SK-N-SH (cell line): ENCODE measurements at regions not wholly inside any gene's neighbourhood (a gene's known extent, or its start where the extent isn't known, plus 50 kb on each side); places are given as distances from the start of the nearest gene placed in this dataset.

Experiments
- CTCF ChIA-PET: fragments of 300-600, 350-600 bp; formaldehyde crosslinking; extraction: SDS; loops from one replicate; lab custom pipeline; 2021; lab: Yijun Ruan, JAX
- POLR2A ChIA-PET: fragments of 350-600 bp; sonication (Branson Sonifier 250); formaldehyde crosslinking; extraction: SDS; loops from one replicate; lab custom pipeline; 2020; ENCODE audit warnings: antibody characterized with exemption, inconsistent platforms; lab: Yijun Ruan, JAX
- DNase-seq: peaks from one replicate; pipeline ENCODE4 v3.0.0; 2012
- H2AFZ ChIP-seq: fragments of 200-600 bp; sonication (generic); 2 replicates; pipeline ENCODE4 v1.8.1; 2016; ENCODE audit warnings: antibody characterized with exemption, mild to moderate bottlenecking, low read depth
- H3F3A ChIP-seq: fragments of 200-600 bp; sonication (generic); replicated peaks from 2 replicates; pipeline ENCODE3; 2016; ENCODE audit warnings: antibody characterized with exemption, mild to moderate bottlenecking; ENCODE audit not compliant: insufficient read depth
- H3K27ac ChIP-seq, 2 experiments: fragments of 200-500 bp in 1 of 2; fragments of 200-600 bp in 1 of 2; sonication (Bioruptor generic) in 1 of 2; sonication (generic), shearing (Covaris generic) in 1 of 2; 2 replicates each; pipeline versions ENCODE4 v1.5.1 to v1.6.1; 2014 to 2016; ENCODE audit warnings: low read depth in 2 of 2, inconsistent platforms in 1 of 2, low read length in 1 of 2, mild to moderate bottlenecking in 1 of 2, mixed read lengths in 1 of 2
- H3K27me3 ChIP-seq: fragments of 200-600 bp; sonication (generic), shearing (Covaris generic); 2 replicates; pipeline ENCODE4 v1.6.1; 2016; ENCODE audit warnings: mixed run types; ENCODE audit not compliant: insufficient read depth
- H3K36me3 ChIP-seq, 2 experiments: fragments of 200-500 bp in 1 of 2; fragments of 200-600 bp in 1 of 2; sonication (Bioruptor generic) in 1 of 2; sonication (generic) in 1 of 2; replicated peaks in 1 of 2; 2 replicates each; pipeline versions ENCODE3 to v1.5.1; 2014 to 2016; ENCODE audit warnings: low read length in 1 of 2, mild to moderate bottlenecking in 1 of 2; ENCODE audit not compliant: insufficient read depth in 2 of 2, control insufficient read depth in 1 of 2
- H3K4me1 ChIP-seq, 2 experiments: fragments of 200-500 bp in 1 of 2; fragments of 200-600 bp in 1 of 2; sonication (Bioruptor generic) in 1 of 2; sonication (generic), shearing (Covaris generic) in 1 of 2; 2 replicates each; pipeline versions ENCODE4 v1.5.1 to v1.6.1; 2014 to 2016; ENCODE audit warnings: low read depth in 1 of 2, low read length in 1 of 2, mixed run types in 1 of 2; ENCODE audit not compliant: insufficient read depth in 2 of 2, control insufficient read depth in 1 of 2
- H3K4me2 ChIP-seq: fragments of 200-600 bp; sonication (generic), shearing (Covaris generic); 2 replicates; pipeline ENCODE4 v1.6.1; 2017; ENCODE audit warnings: mixed run types
- H3K4me3 ChIP-seq, 2 experiments: fragments of 200-500 bp in 1 of 2; fragments of 200-600 bp in 1 of 2; sonication (Bioruptor generic) in 1 of 2; sonication (generic), shearing (Covaris generic) in 1 of 2; 2 replicates each; pipeline versions ENCODE4 v1.5.1 to v1.8.1; 2014 to 2016; ENCODE audit warnings: low read depth in 2 of 2, inconsistent platforms in 1 of 2, low read length in 1 of 2, mild to moderate bottlenecking in 1 of 2, mixed read lengths in 1 of 2, moderate library complexity in 1 of 2
- H3K79me2 ChIP-seq: fragments of 200-600 bp; sonication (generic); 2 replicates; pipeline ENCODE4 v1.8.1; 2017; ENCODE audit warnings: mild to moderate bottlenecking; ENCODE audit not compliant: insufficient read depth
- H3K9ac ChIP-seq: fragments of 200-600 bp; sonication (generic); 2 replicates; pipeline ENCODE4 v1.6.1; 2017; ENCODE audit warnings: mixed run types
- H3K9me2 ChIP-seq: fragments of 200-600 bp; sonication (generic); 2 replicates; pipeline ENCODE4 v1.6.1; 2017; ENCODE audit warnings: mixed run types
- H3K9me3 ChIP-seq: fragments of 200-600 bp; sonication (generic); 2 replicates; pipeline ENCODE4 v1.6.1; 2017; ENCODE audit warnings: mixed run types, mild to moderate bottlenecking, moderate library complexity
- H4K20me1 ChIP-seq: fragments of 200-600 bp; sonication (generic); 2 replicates; pipeline ENCODE4 v1.6.1; 2017; ENCODE audit warnings: mild to moderate bottlenecking, mixed run types; ENCODE audit not compliant: insufficient read depth
- ELF1 ChIP-seq: IDR thresholded peaks from 2 replicates; pipeline ENCODE4 v1.4.0; 2012
- EP300 ChIP-seq, 2 experiments: IDR thresholded peaks; 2 replicates each; pipeline versions ENCODE4 v1.4.0 to v1.6.1; 2012; ENCODE audit warnings: borderline replicate concordance in 1 of 2, low read depth in 1 of 2, low read length in 1 of 2
- EZH2phosphoT487 ChIP-seq: fragments of 200-600 bp; sonication (generic); IDR thresholded peaks from 2 replicates; pipeline ENCODE4 v1.6.1; 2017; ENCODE audit warnings: low read depth, mixed run types, mild to moderate bottlenecking, antibody characterized with exemption, moderate library complexity, borderline replicate concordance
- FOSL2 ChIP-seq: IDR thresholded peaks from 2 replicates; pipeline ENCODE4 v1.4.0; 2012; ENCODE audit warnings: low read depth, mild to moderate bottlenecking, moderate library complexity, borderline replicate concordance
- FOXJ3 ChIP-seq: sonication (generic); formaldehyde crosslinking; IDR thresholded peaks from 2 replicates; pipeline ENCODE4 v1.5.1; 2020; ENCODE audit warnings: mild to moderate bottlenecking, missing genetic modification reagents
- FOXM1 ChIP-seq: IDR thresholded peaks from 2 replicates; pipeline ENCODE4 v1.4.0; 2012; ENCODE audit warnings: low read depth, mild to moderate bottlenecking
- GABPA ChIP-seq: IDR thresholded peaks from 2 replicates; pipeline ENCODE4 v1.4.0; 2012; ENCODE audit warnings: low read depth, mild to moderate bottlenecking
- GATA2 ChIP-seq: sonication (generic); formaldehyde crosslinking; IDR thresholded peaks from 2 replicates; pipeline ENCODE4 v1.5.0; 2020; ENCODE audit warnings: mild to moderate bottlenecking, missing genetic modification reagents
- NFIC ChIP-seq: IDR thresholded peaks from 2 replicates; pipeline ENCODE4 v1.4.0; 2012; ENCODE audit warnings: borderline replicate concordance
- RAD21 ChIP-seq: IDR thresholded peaks from 2 replicates; pipeline ENCODE4 v1.6.1; 2012; ENCODE audit warnings: mild to moderate bottlenecking, low read length
- RCOR1 ChIP-seq: fragments of 150-350 bp; IDR thresholded peaks from 2 replicates; pipeline ENCODE4 v1.6.1; 2017; ENCODE audit warnings: antibody characterized with exemption, low read length
- SIN3A ChIP-seq: IDR thresholded peaks from 2 replicates; pipeline ENCODE4 v1.6.1; 2012; ENCODE audit warnings: low read depth, mild to moderate bottlenecking, low read length, moderate library complexity, borderline replicate concordance
- TAF1 ChIP-seq: IDR thresholded peaks from 2 replicates; pipeline ENCODE4 v1.6.1; 2012; ENCODE audit warnings: low read depth, mild to moderate bottlenecking, low read length, moderate library complexity, borderline replicate concordance
- YY1 ChIP-seq: IDR thresholded peaks from 2 replicates; pipeline ENCODE4 v1.4.0; 2012; ENCODE audit warnings: low read depth, mild to moderate bottlenecking
- WGBS: methylation state at CpG from one replicate; pipeline ENCODE4 v1.1.6; 2017; ENCODE audit warnings: low lambda C conversion rate; 5-methylcytosine and 5-hydroxymethylcytosine counted together
- TF ChIP-seq, protein P1 (sequence below): IDR thresholded peaks from 2 replicates; pipeline ENCODE4 v1.4.0; 2012; ENCODE audit warnings: low read depth
- TF ChIP-seq, protein P2 (sequence below): IDR thresholded peaks from 2 replicates; pipeline ENCODE4 v1.4.0; 2012; ENCODE audit warnings: low read depth, borderline replicate concordance
- TF ChIP-seq, protein P3 (sequence below): fragments of 200-600 bp; sonication (generic); IDR thresholded peaks from 2 replicates; pipeline ENCODE4 v1.6.1; 2017; ENCODE audit warnings: antibody characterized with exemption, mild to moderate bottlenecking, moderate library complexity
- TF ChIP-seq, protein P4 (sequence below): IDR thresholded peaks from 2 replicates; pipeline ENCODE4 v1.4.0; 2012; ENCODE audit warnings: low read depth, borderline replicate concordance

DNA sequence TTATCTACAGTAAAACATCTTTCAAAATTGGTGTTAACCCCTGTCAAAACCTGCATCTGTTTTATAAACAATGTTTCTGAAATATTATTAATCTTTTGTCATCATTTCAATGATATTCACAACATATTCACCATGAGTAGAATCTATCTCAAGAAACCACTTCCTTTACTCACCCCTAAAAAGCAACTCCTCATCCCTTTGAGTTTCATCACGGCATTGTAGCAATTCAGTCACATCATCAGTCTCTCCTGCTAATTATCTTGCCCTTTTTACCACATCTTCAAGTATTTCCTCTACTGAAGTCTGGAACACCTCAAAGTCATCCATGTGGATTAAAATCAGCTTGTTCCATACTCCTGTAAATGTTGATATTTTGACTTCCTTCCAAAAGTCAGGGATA is 415.3 kb upstream of the TECRL start:
- no peaks in the 10 kb centered on the region for H3K36me3 ChIP-seq
- H4K20me1 ChIP-seq: no peaks in the 10 kb centered on the region
- H3K9ac ChIP-seq: no peak overlapping the region
- no peak for DNase-seq
- no peaks in the 10 kb centered on the region for H3K4me1 ChIP-seq
- no peaks in the 10 kb centered on the region for H3F3A ChIP-seq
- H3K4me2 ChIP-seq: no peak overlapping the region
- WGBS: 0% methylated on average over 1 of the region's 1 CpG
- H3K4me3 ChIP-seq: no peak overlapping the region
- no peaks in the 10 kb centered on the region for H3K79me2 ChIP-seq
- H3K9me3 ChIP-seq: no peaks in the 10 kb centered on the region
- ChIA-PET CTCF (no interaction called here), POLR2A (no interaction called here)
- no peak overlapping the region for H3K27ac ChIP-seq
- no peak overlapping the region for H2AFZ ChIP-seq
- H3K27me3 ChIP-seq: no peaks in the 10 kb centered on the region
- TF ChIP-seq GABPA: no peak
- TF ChIP-seq, protein P1, sequence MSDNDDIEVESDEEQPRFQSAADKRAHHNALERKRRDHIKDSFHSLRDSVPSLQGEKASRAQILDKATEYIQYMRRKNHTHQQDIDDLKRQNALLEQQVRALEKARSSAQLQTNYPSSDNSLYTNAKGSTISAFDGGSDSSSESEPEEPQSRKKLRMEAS: no peak
- no peak for TF ChIP-seq ELF1
- TF ChIP-seq EZH2phosphoT487: no peak
- TF ChIP-seq, protein P2, sequence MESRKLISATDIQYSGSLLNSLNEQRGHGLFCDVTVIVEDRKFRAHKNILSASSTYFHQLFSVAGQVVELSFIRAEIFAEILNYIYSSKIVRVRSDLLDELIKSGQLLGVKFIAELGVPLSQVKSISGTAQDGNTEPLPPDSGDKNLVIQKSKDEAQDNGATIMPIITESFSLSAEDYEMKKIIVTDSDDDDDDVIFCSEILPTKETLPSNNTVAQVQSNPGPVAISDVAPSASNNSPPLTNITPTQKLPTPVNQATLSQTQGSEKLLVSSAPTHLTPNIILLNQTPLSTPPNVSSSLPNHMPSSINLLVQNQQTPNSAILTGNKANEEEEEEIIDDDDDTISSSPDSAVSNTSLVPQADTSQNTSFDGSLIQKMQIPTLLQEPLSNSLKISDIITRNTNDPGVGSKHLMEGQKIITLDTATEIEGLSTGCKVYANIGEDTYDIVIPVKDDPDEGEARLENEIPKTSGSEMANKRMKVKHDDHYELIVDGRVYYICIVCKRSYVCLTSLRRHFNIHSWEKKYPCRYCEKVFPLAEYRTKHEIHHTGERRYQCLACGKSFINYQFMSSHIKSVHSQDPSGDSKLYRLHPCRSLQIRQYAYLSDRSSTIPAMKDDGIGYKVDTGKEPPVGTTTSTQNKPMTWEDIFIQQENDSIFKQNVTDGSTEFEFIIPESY: no peak
- TF ChIP-seq FOXM1: no peak
- no peak for TF ChIP-seq FOSL2
- no peak for TF ChIP-seq RAD21
- TF ChIP-seq TAF1: no peak
- TF ChIP-seq, protein P3, sequence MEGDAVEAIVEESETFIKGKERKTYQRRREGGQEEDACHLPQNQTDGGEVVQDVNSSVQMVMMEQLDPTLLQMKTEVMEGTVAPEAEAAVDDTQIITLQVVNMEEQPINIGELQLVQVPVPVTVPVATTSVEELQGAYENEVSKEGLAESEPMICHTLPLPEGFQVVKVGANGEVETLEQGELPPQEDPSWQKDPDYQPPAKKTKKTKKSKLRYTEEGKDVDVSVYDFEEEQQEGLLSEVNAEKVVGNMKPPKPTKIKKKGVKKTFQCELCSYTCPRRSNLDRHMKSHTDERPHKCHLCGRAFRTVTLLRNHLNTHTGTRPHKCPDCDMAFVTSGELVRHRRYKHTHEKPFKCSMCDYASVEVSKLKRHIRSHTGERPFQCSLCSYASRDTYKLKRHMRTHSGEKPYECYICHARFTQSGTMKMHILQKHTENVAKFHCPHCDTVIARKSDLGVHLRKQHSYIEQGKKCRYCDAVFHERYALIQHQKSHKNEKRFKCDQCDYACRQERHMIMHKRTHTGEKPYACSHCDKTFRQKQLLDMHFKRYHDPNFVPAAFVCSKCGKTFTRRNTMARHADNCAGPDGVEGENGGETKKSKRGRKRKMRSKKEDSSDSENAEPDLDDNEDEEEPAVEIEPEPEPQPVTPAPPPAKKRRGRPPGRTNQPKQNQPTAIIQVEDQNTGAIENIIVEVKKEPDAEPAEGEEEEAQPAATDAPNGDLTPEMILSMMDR: no peak
- TF ChIP-seq YY1: no peak
- TF ChIP-seq, protein P4, sequence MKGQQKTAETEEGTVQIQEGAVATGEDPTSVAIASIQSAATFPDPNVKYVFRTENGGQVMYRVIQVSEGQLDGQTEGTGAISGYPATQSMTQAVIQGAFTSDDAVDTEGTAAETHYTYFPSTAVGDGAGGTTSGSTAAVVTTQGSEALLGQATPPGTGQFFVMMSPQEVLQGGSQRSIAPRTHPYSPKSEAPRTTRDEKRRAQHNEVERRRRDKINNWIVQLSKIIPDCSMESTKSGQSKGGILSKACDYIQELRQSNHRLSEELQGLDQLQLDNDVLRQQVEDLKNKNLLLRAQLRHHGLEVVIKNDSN: no peak
- TF ChIP-seq RCOR1: no peak
- no peak for TF ChIP-seq SIN3A
- no peak for TF ChIP-seq GATA2
- TF ChIP-seq NFIC: no peak
- no peak for TF ChIP-seq FOXJ3
- TF ChIP-seq EP300 (IDR thresholded peaks at IDR 0.05; ENCODE audit: borderline replicate concordance in 1 of 2, low read depth in 1 of 2, low read length in 1 of 2): no peak
- no peaks in the 10 kb centered on the region for H3K9me2 ChIP-seq
